GM21526 (cell line): ENCODE measurements at regions not wholly inside any gene's neighbourhood (a gene's known extent, or its start where the extent isn't known, plus 50 kb on each side); places are given as distances from the start of the nearest gene placed in this dataset.

Experiments used
- ATAC-seq: cut with Tn5 transposase; IDR thresholded peaks from one replicate; pipeline ENCODE4 v1.9.1; 2021; ENCODE audit warnings: moderate library complexity; ENCODE audit not compliant: unreplicated experiment, low FRiP score

DNA sequence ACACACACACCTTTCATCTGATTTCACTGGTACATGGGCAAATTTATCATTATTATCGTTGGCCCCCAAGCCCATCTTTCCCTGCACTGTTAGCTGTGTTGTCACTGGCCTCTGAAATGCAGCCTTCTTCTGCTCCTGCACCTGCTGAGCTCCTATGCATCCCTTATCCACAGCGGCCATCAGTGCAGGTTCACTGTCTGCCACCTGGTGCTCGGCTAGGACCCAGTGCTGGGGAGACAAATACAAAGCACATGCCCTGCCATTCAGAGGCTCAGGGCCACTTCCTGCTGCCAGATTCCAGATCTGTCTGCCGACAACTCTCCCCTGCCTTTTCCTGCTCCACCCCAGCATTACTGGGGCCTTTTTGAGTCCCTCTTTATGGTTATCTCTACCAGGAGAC is 1205.4 kb downstream of the TBC1D22A start:
- no peak for ATAC-seq

DNA sequence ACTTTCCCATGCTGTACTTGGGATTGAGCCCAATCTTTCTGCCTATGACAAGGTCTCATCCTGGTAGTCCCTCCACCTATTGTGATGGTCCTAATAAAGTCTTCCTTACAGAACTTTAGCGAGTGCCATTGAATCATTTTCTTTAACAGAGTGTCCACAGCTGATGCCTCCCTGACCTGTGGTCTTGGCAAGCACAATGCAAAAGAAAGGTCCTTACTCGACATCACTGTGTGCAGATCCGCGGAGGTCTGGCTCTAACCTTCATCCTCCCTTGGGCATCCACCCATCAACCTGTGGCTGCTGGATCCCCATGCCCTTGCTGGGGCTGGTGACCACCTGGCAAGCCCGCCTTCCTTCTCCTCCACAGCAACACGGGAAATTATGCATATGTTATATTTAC is 1203.9 kb downstream of the TBC1D22A start:
- no peak for ATAC-seq

DNA sequence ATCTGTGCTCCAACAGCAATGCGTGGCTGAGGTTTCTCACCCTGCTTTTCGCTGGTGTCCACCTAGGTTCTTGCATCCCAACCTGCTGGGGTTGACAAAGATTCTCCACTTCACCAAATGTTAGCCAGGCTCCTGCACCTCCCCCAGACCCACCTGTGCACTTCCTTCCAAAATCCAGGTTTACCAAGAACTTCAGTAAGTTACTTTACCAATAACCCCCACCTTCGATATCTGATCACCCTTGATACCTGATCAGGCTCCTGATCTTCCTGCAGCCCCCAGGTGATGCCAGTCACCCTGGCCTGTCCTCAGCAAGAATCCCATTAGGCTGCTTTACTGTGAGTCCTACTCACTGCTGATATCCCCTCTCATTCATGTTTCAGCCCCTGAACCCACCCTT is 1203.4 kb downstream of the TBC1D22A start:
- no peak for ATAC-seq

DNA sequence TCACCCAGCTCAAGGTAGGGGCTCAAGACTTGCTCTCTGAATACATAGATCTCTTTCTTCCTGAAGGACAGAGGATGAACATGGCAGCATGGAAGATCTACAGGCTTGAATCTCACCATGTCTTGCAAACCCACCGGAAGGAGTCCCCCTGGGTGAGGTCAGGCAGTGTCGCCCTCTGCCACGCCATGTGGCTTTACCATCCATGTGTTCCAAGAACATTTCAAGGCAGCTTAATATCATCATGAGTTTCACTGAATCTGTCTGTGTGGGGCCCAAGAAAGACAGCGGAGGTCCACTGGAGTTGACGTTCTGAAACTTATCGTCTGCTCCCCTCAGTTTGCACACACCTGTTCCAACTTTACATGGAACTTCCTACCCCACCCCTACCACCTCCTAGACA is 1202.6 kb downstream of the TBC1D22A start:
- ATAC-seq = no peak

DNA sequence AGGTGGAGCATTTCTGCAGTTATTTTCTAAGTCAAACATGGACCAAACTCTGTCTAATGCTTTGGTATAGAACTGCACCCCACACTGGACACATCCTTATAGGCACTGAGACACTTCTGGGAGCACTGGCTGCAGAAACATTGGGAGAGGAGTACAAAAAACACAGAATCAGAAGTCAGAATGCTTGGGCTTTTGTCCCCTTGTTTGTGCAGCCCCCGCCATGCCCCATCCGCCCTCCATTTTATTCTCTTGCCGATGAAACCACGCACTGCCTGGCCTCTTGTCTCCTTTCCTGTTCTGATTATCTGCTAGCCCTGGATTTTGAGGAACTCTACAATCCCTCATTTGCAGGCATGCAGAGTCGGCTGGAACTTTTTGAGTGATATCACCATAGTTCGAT is 1201.2 kb downstream of the TBC1D22A start:
- no peak for ATAC-seq

DNA sequence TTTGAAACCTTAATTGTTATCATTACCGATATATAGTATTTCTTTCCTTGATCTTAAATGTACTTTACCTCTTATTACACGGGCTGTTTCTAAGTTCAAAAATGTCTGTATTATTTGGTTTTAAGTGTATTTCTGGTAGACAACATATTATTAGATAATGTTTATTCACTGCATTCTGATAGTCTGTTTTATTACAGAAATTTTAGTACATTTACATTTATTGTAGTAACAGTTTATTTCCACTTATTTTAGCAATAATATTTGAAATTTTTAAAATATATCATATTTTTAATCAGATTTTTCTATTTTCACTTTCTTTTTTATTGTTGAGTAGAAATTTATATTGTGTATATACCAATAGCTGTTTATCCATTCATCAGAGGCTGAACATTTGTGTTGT is 1195.2 kb downstream of the TBC1D22A start:
- no peak for ATAC-seq

DNA sequence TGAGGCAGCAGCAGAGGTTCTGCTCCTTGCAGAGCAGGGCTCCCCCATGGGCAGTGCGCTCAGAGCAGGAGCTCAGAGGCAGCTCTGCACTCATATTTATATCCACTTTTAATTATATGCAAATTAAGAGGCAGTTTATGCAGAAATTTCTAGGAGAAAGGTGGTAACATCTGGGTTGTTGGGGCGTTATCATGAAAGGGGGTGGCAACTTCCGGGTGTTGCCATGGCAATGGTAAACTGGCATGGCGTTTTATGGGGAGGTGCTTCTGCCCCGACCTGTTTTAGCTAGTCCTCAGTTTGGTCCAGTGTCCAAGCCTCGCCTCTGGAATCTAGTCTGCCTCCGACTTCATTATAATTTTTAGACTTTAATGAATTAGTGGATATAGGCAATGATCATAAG is 1191.7 kb downstream of the TBC1D22A start:
- no peak for ATAC-seq

DNA sequence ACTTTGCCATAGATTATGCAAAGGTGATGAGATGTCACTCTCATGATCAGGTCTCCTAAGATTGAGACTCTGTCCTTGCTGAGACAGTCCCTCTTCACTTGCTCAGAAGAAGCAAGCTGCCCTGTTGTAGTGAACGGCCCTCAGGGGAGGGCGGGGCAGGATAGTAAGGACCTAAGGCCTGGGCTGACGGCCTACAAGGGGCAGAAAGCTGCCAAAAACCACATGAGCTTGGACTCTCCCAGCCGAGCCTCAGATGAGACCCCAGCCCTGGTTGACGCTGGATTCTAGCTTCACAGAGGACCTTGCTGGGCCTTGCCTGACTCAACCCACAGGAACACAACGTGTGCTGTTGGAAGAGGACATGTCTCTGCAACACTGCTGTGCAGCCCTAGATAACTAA is 1182.5 kb downstream of the TBC1D22A start:
- no peak for ATAC-seq

DNA sequence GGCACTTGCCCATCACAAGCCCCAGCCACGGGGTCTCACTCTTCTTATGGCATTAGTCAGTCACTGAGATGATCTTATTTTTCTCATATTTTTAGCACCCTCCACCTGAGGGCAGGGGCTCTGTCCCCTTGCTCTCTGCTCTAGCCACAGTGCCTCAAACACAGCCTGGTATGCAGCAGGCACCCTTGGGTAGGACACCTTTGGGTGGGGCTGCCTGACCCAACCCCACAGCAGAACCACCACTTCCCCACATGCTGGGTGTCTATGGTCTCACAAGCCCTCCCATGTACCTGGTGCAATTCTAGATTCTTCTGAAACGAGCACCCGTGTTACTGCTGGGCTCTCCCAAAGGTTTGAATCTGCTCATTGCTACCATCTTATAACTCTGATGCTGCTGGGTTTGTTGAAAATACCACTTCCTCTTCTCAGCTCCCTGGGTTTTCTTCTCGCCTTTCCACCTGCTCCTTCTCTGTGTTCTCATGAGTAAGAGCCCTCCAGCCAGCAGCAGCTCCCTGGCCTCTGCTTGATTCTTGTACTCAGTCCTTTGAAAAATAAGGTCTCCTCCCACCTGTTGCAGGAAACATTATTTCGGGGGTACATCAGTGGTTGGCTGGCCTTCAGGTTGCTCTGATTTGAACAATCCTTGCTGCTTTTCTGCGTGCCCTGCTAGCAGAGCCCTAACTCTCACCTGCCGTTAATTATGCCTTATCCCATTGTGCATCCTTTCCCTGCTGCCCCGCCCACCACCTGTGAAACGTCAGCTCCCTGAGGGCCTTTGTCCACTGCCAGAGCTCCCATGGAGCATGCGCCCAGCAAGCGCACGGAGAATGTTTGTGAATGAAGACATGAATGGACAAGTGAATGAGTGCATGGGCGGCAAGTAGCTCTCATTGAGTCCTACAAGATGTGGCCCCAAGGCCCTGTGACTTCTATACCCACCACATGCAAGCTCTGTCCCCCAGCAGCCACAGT is 1181.6 kb downstream of the TBC1D22A start:
- no peak for ATAC-seq

DNA sequence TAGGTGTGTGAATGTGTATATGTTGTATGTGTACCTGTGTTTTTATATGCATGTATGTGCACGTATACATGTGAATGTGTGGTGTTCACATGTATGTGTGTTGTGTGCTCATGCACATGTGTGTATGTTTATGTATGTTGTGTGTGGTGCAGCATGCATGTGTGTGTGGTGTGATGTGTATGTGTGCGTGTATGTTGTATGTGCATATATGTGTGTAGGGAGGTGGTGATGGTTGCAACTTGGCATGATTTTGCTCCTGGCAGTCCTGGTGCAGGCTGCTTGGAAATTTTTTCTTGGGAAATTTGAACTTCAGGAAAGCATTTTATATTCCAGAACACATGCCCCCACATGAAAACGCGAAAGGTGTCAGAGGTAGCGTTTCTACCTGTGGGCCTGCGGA is 1177.8 kb downstream of the TBC1D22A start:
- ATAC-seq = no peak

DNA sequence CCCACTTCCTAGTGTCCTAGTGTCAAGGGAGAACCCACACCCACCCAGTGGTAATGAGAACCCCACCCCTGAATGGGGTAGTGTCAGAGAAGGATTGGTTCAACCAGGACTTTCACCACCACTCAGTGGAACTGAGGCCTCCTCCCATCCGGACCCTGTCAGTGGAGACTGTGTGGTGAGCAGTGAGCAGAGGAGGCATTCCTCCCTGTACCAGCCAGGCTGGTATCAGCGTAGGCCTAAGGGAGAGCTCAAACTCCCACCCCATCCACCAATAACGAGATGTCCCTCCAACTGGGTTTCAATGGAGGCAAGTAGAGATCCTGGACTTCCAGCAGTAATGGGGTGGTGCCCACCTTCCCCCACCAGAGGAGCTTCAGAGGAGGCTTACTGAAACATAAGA is 1171.4 kb downstream of the TBC1D22A start:
- no peak for ATAC-seq

DNA sequence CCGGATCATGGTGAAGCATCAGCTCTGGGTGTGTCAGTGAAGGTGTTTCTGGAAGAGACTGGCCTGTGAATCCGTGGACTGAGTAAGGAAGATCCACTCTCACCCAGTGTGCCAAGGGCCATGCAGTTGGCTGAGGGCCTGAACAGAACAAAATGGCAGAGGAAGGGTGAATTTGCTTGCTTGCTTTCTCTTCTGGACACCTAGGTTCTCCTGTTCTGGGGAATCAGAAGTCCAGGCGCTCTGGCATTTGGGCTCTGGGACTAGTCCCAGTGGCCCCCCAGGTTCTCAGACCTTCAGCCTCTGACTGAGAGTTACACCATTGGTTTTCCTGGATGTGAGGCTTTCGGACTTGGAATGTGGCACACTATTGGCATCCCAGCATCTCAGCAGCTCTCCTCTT is 1170.8 kb downstream of the TBC1D22A start:
- no peak for ATAC-seq

DNA sequence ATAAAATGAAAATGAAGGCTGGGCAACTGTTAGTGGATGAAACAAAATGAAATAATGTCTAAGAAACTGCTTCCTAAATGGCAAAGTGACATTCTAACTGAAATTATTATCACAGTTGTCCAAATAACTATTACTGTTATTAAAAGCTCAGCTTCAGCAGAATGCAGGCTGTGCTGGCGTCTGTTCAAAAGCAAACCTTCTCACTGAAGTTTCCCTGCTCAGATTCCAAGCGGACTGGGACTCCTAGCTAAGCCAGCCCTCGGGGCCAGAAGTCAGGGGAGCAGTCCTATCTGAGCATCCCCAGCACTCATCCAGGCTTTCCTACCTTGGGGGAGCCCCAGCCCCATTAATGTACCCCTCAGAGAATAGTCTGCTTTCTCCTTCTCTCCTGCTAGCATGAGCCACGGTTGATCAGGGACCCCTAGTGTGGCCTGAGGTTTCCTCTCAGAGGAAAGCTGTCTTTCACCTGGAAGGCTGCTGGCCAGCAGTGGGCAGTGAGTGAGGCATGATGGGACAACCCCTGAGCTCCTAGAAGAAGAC is 1167.3 kb downstream of the TBC1D22A start:
- no peak for ATAC-seq

DNA sequence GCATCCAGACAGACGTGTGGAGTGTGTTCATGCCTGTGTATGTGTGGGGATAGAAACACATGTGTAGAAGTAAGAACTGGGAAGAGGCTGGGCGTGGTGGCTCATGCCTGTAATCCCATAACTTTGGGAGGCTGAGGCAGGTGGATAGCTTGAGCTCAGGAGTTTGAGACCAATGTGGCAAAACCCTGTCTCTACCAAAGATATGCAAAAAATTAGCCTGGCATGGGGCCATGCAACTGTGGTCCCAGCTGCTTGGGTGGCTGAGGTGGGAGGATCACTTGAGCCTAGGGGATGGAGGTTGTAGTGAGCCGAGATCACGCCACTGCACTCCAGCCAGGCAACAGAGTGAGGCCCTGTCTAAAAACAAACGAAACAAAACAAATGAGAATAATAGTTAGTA is 1166.6 kb downstream of the TBC1D22A start:
- no peak for ATAC-seq

DNA sequence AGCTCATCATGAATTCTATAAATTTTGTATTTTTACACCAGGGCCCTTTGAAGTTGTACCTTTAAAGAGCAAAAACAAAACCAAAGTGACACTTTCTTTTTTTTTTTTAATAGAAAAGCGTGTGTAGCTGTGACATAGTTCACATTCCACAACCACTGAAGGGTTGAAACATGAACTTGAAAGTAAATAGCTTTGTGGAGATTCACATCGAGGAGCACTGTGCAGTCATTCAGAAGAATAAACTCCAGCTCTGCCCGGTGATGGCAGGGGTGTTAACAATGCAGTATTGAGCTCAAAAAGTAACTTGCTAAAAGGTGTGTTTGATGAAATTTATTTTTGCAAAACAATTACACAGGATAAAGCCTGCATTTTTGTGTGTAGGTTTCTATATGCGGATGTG is 1166.2 kb downstream of the TBC1D22A start:
- ATAC-seq = no peak

DNA sequence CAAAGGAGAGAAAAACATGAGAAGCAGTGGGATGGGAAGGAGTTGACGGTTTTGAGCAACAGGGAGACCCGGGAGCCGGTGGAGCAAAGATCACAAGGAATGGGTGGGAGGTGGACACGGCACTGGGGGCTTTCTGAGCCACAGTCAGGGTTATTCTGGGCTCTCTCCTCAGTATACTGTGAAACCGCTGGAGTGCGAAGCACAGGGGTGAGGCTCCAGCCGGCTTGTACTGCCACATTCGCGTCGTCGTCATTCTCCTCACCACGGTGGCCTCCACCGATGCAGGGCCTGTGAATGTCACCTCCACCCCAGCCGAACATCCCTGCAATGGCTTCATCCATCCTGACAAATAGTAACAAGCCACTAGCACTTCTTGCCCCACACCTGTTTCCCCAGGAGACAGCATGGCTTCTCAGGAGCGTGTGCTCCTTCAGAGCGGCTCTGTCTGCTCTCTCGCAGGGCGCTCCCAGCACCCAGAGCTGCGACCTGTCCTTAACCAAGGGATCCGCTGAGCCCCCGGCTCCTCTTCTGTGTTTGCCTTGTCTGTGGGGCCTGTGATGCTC is 1165.3 kb downstream of the TBC1D22A start:
- ATAC-seq = no peak

DNA sequence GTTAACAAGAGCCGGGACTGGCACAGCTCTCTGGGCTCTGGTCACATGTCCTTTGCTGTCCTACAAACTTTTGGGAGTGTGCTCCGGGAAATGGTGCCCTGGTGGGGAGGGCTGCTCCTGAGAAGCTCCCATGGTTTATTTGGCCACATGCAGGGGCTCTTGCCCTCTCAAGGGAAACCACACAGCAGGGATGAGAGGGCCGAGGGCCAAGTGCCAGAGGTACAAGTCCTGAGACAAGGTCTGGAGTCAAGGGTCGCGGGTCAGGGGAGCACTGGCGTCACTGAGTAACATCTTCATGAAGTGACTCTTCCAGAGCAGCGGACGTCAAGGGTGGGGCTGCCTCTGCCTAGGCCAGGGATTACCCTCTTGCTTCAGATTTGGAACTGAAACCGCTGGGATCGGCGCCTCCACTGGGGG is 1160.6 kb downstream of the TBC1D22A start:
- ATAC-seq = no peak

DNA sequence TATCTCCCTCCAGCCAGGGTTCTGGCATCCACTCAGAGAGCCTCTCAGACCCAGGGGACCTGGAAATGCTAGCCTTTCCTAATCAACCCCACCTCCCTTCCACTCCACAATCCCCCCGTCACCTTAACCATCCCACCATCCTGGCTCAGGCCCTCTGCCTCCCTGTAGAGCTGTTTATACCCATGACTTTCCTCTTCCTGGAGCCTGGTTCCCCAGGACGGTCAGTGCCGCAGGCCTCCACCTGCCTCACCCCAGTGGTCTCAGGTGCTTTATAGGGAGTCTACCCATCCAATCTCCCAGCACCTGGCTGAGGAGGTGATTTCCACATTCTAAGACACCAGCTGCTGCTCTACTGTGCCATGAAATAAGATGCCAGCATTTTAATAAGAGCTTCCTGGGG is 1159.5 kb downstream of the TBC1D22A start:
- ATAC-seq = no peak

DNA sequence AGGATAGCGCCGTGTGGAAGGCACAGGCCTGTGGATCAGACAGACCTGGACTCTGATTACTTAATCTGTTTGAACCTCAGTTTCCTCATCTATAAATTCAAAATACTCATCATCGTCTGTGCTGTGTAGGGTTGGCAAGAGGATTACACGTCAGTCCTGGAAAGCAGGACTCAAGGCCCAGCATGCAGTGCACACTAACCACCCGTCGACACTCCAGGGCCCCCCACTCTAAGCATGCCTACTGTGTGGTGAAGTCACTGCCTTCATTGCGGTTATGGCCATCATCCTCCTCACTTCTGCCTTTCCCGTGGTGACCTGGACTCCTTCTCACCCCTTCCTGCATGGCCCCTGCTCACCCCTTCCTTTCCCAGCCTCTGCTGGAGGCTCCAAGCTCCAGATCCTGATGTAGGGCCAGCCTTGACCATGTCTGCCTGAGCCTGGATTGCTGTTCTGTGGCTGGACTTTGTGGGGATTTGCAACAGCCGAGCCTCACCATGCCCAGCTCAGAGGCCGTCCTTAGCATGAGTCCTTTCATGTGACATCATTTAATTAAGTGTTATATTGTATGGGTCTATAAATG is 1158.0 kb downstream of the TBC1D22A start:
- no peak for ATAC-seq

DNA sequence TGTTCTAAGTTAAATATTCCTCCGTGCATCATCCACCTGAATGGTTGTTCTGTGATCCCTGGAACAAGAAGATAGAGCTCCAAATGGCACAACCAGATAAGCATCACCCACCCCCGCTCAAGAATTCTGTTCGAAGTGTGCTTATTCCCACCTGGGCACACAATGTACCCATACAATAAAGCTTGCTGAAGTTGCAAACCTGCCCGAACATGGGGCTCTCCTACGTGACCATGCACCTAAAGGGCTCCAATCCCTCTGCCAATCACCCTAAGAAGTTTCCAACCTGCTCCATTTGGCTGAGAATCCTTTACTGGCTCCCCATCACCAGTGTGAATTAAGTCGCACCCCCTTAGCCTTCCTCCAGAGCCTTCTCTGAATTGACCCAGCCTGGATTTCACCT is 1157.4 kb downstream of the TBC1D22A start:
- ATAC-seq = no peak

DNA sequence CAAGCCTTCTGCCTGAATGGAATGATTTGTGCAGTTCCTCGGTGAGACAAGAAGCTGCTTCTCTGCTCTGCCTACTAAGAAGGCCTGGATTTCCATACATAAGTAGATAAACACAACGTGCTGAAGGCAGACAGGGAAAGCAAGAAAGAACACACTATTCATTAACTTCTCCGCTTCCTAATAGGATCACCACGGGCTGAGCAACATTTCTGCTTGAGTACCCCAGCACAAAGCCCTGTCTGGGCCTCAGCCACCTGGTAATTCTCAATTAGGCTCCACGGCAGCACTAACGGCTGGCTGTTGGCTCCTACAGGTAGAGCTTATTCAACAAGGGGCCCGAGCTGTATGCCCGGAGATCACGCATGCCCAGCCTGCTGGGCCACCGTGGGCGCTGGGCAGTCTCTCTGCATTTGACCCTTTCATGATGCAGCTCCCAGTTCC is 1156.6 kb downstream of the TBC1D22A start:
- ATAC-seq = no peak
